ENCODE measurements at regions not wholly inside any gene's neighbourhood (a gene's known extent, or its start where the extent isn't known, plus 50 kb on each side); places are given as distances from the start of the nearest gene placed in this dataset.
"Not testable (repeated sequence)": the region's sequence is repeated elsewhere in the genome, so short reads cannot be mapped to it uniquely, and the experiment has no call there.

DNA sequence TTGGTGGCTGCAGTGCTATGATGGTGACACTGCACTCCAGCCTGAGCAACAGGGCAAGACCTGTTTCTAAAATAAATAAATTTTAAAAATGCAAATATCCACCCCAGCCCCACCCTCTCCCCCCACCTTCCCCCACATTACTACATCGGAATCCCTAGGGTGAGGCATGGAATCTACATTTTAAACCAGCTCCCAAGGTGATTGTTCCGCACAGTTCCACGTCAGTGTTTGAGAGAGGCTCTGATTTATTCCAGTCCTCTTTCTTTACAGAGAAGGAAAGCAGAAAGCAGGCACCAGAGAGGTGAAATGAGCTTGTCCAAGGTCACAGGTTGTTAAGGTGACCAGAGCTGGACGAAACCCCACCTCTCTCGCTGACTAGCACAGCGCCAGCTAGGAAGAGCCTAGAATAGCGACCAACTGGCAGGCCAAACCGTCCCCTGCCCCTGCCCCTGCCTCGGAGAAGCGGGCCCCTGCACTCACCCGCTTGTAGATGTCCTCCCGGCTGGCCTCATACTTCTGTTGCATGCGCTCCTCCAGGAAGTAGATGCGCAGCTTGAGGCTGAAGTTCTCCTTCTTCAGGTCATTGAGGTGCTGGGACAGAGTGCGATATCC lies 136.7 kb upstream of the NBPF9 start:
- H3K27me3 Mint-ChIP-seq; H3K36me3 ChIP-seq (ENCODE audit: control insufficient read depth, insufficient read depth, low read length); H3K27ac Mint-ChIP-seq; H3K36me3 Mint-ChIP-seq; H3K4me1 ChIP-seq (ENCODE audit: control insufficient read depth, insufficient read depth, low read length, poor library complexity, severe bottlenecking); H3K4me3 Mint-ChIP-seq; H3K4me3 ChIP-seq (ENCODE audit: low read depth, low read length); H3K27ac ChIP-seq (ENCODE audit: insufficient read depth, low read length, poor library complexity, severe bottlenecking); DNase-seq; H3K9me3 ChIP-seq (ENCODE audit: control insufficient read depth in 2 of 2, low read length in 2 of 2); H3K4me1 Mint-ChIP-seq; H3K9me3 Mint-ChIP-seq; ATAC-seq (ENCODE audit: low read depth in 2 of 2); H3K27me3 ChIP-seq (ENCODE audit: control insufficient read depth, insufficient read depth, low read length): not testable (repeated sequence)

DNA sequence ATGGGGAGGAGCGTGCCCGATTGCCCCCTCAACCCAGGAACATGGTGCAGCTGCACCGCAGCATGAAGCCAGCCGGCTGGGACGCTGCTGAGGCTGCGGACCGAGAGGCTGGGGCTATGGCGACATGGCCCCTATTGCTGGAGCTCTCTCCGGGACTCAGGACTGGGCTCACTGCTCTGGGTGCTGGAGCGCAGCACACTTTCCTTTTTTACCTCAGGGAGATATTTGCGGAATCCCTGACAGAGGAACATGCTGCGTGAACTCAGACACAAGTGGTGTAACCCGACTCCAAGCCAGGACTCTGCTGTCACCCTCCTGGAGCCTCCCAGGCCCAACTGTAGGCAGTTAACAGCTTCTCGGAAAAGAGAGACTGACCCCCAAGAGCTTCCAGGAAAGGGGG lies 137.2 kb upstream of the NBPF9 start:
- not testable (repeated sequence) for H3K4me3 ChIP-seq (ENCODE audit: low read depth, low read length); H3K9me3 ChIP-seq (ENCODE audit: control insufficient read depth in 2 of 2, low read length in 2 of 2); H3K4me3 Mint-ChIP-seq; H3K27me3 ChIP-seq (ENCODE audit: control insufficient read depth, insufficient read depth, low read length); H3K9me3 Mint-ChIP-seq; H3K36me3 ChIP-seq (ENCODE audit: control insufficient read depth, insufficient read depth, low read length); ATAC-seq (ENCODE audit: low read depth in 2 of 2); H3K4me1 ChIP-seq (ENCODE audit: control insufficient read depth, insufficient read depth, low read length, poor library complexity, severe bottlenecking); H3K27ac ChIP-seq (ENCODE audit: insufficient read depth, low read length, poor library complexity, severe bottlenecking); H3K27me3 Mint-ChIP-seq; DNase-seq; H3K27ac Mint-ChIP-seq; H3K36me3 Mint-ChIP-seq; H3K4me1 Mint-ChIP-seq

DNA sequence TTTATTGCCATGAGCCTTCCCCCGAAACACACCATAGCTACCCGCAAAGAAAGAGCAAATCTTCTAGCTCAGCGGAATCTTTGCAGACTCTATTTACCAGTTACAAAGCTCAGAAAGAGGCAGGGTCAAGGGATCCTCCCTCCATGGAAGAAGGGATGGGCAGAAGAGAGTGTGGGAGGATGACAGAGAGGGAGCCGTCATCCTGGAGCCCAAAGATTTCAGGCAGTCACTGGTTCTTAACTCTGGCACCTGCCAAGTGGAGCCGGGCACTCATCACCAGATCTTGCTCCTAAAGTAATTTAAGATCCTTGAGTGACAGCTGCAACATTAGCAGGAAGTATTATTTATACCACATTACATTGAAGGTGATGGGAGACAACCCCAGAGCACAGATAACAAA lies 137.9 kb upstream of the NBPF9 start:
- not testable (repeated sequence) for H3K27ac Mint-ChIP-seq, H3K9me3 Mint-ChIP-seq

DNA sequence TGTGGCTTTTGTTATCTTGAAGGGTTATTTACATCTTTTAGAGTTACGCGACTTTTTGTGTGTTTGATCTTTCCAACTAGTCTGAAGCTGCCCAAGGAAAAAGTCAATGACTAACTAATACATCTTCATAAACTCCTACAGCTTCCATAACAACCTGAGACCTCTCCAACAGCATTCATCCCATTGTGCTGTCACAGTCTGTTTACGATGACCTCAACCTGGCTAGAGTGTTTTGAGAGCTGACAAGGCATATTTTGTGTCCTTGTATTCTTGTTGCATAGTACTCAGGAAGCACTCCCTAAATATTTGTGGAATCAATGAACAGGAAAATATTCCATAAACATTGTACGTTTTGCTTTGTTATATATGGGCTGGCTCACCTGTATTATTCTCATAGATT lies 140.2 kb upstream of the NBPF9 start:
- ATAC-seq (ENCODE audit: low read depth in 2 of 2); H3K36me3 ChIP-seq (ENCODE audit: control insufficient read depth, insufficient read depth, low read length); H3K27me3 Mint-ChIP-seq; H3K27ac ChIP-seq (ENCODE audit: insufficient read depth, low read length, poor library complexity, severe bottlenecking); H3K4me3 ChIP-seq (ENCODE audit: low read depth, low read length); H3K27me3 ChIP-seq (ENCODE audit: control insufficient read depth, insufficient read depth, low read length); H3K9me3 ChIP-seq (ENCODE audit: control insufficient read depth in 2 of 2, low read length in 2 of 2); H3K36me3 Mint-ChIP-seq; DNase-seq; H3K4me1 ChIP-seq (ENCODE audit: control insufficient read depth, insufficient read depth, low read length, poor library complexity, severe bottlenecking); H3K4me1 Mint-ChIP-seq; H3K4me3 Mint-ChIP-seq; H3K27ac Mint-ChIP-seq; H3K9me3 Mint-ChIP-seq: not testable (repeated sequence)

More for the DNA sequence above, 137.9 kb upstream of the NBPF9 start:
- H3K36me3 Mint-ChIP-seq; H3K4me1 Mint-ChIP-seq; DNase-seq; H3K4me3 ChIP-seq (ENCODE audit: low read depth, low read length); H3K27ac ChIP-seq (ENCODE audit: insufficient read depth, low read length, poor library complexity, severe bottlenecking); H3K4me3 Mint-ChIP-seq; H3K27me3 ChIP-seq (ENCODE audit: control insufficient read depth, insufficient read depth, low read length); H3K9me3 ChIP-seq (ENCODE audit: control insufficient read depth in 2 of 2, low read length in 2 of 2); H3K27me3 Mint-ChIP-seq; H3K36me3 ChIP-seq (ENCODE audit: control insufficient read depth, insufficient read depth, low read length); H3K4me1 ChIP-seq (ENCODE audit: control insufficient read depth, insufficient read depth, low read length, poor library complexity, severe bottlenecking); ATAC-seq (ENCODE audit: low read depth in 2 of 2): not testable (repeated sequence)

DNA sequence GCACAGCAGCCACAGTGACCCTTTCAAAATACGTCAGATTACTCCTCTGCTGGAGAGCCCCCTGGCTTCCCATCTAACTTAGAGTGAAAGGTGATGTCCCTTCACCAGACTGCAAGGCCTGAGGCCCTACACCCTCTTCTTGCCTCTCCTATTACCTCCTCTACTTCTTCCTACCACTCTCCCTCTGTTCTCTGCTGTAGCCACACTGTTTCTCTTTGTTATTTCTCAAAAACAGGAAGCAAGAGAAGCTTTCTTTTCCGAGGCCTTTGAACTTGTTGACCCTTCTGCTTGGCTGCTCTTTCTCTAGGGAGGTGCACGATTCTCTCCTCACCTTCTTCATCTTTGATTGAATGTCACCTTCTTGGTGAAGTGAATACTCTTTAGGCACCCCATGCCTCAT lies 141.3 kb upstream of the NBPF9 start:
- not testable (repeated sequence) for ATAC-seq (ENCODE audit: low read depth in 2 of 2)

DNA sequence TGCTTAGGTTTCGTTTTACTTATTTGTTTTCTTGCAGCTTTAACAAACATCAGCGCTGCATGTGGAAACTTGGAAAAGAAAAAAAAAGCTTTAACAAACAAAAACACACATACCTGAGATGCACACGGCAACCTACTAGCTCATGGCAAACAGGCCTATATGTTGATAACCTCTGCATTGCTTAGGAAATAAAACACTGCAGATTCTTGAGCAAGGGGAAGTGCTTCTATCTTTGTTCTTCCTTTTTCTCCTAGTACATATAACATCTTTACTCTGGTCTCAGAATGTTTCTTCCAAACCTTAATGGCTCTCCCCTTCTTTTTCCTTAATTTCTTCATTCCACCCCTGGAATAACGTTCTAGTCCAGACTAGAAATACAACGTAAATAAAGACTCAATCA lies 142.9 kb upstream of the NBPF9 start:
- not testable (repeated sequence) for H3K27me3 Mint-ChIP-seq; H3K27ac Mint-ChIP-seq; H3K4me1 ChIP-seq (ENCODE audit: control insufficient read depth, insufficient read depth, low read length, poor library complexity, severe bottlenecking); H3K36me3 ChIP-seq (ENCODE audit: control insufficient read depth, insufficient read depth, low read length); H3K27ac ChIP-seq (ENCODE audit: insufficient read depth, low read length, poor library complexity, severe bottlenecking); H3K9me3 ChIP-seq (ENCODE audit: control insufficient read depth in 2 of 2, low read length in 2 of 2); H3K4me3 ChIP-seq (ENCODE audit: low read depth, low read length); H3K36me3 Mint-ChIP-seq; H3K9me3 Mint-ChIP-seq; ATAC-seq (ENCODE audit: low read depth in 2 of 2); H3K27me3 ChIP-seq (ENCODE audit: control insufficient read depth, insufficient read depth, low read length); DNase-seq; H3K4me3 Mint-ChIP-seq; H3K4me1 Mint-ChIP-seq

More for the DNA sequence above, 141.3 kb upstream of the NBPF9 start:
- not testable (repeated sequence) for H3K4me3 Mint-ChIP-seq; H3K36me3 ChIP-seq (ENCODE audit: control insufficient read depth, insufficient read depth, low read length); H3K27me3 Mint-ChIP-seq; H3K4me1 Mint-ChIP-seq; H3K27ac ChIP-seq (ENCODE audit: insufficient read depth, low read length, poor library complexity, severe bottlenecking); H3K9me3 ChIP-seq (ENCODE audit: control insufficient read depth in 2 of 2, low read length in 2 of 2); H3K4me3 ChIP-seq (ENCODE audit: low read depth, low read length); H3K27me3 ChIP-seq (ENCODE audit: control insufficient read depth, insufficient read depth, low read length); DNase-seq; H3K36me3 Mint-ChIP-seq; H3K27ac Mint-ChIP-seq; H3K9me3 Mint-ChIP-seq; H3K4me1 ChIP-seq (ENCODE audit: control insufficient read depth, insufficient read depth, low read length, poor library complexity, severe bottlenecking)

DNA sequence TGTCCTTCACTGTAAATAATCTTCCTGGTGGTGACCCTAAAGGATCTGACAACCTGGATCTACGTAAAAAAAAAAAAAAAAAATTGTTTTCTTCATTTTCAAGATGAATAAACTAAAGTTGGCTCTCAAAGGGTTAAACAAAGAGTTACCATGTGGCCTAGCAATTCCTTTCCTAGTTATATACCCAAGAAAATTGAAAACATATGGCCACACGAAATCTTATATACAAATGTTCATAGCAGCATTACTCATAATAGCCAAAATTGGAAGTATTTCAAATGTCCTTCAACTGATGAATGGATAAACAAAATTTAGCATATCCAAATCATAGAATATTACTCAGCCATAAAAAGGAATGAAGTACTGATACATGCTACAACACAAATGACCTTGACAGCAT lies 145.3 kb upstream of the NBPF9 start:
- not testable (repeated sequence) for H3K27ac Mint-ChIP-seq; H3K9me3 Mint-ChIP-seq; ATAC-seq (ENCODE audit: low read depth in 2 of 2); H3K27me3 Mint-ChIP-seq; H3K36me3 ChIP-seq (ENCODE audit: control insufficient read depth, insufficient read depth, low read length); DNase-seq; H3K4me1 Mint-ChIP-seq; H3K4me1 ChIP-seq (ENCODE audit: control insufficient read depth, insufficient read depth, low read length, poor library complexity, severe bottlenecking); H3K4me3 ChIP-seq (ENCODE audit: low read depth, low read length); H3K36me3 Mint-ChIP-seq; H3K4me3 Mint-ChIP-seq; H3K27me3 ChIP-seq (ENCODE audit: control insufficient read depth, insufficient read depth, low read length); H3K9me3 ChIP-seq (ENCODE audit: control insufficient read depth in 2 of 2, low read length in 2 of 2); H3K27ac ChIP-seq (ENCODE audit: insufficient read depth, low read length, poor library complexity, severe bottlenecking)

DNA sequence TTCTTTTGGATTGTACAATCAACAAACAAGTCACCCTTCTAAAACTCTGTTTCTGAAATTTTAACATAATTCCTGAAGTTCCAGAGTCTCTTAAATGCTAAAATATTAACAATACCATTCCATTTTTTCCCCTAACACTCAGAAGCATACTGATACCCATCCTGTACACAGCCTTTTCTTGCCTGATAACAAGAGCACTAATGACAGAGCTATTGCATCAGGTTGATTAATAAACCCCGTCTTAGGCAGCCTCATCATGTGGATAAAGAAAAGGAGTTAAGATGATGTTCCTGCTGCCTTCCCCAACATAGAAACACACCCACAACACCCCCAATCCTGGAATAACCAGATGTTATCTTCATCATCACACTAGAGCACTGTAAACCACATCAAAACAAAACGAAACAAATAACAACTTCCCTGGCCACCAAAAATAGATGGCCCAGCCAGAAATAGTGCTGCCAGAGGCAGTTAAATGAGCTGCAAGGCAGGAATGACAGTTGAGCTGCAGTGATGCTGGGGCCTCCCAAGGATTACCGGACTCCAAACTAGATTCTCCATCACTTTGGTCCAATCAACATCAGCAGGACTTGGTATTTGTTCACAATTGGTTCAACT lies 146.6 kb upstream of the NBPF9 start:
- not testable (repeated sequence) for H3K4me1 ChIP-seq (ENCODE audit: control insufficient read depth, insufficient read depth, low read length, poor library complexity, severe bottlenecking); ATAC-seq (ENCODE audit: low read depth in 2 of 2); H3K9me3 ChIP-seq (ENCODE audit: control insufficient read depth in 2 of 2, low read length in 2 of 2); DNase-seq; H3K27me3 Mint-ChIP-seq; H3K4me3 Mint-ChIP-seq; H3K9me3 Mint-ChIP-seq; H3K4me1 Mint-ChIP-seq; H3K36me3 ChIP-seq (ENCODE audit: control insufficient read depth, insufficient read depth, low read length); H3K4me3 ChIP-seq (ENCODE audit: low read depth, low read length); H3K27ac ChIP-seq (ENCODE audit: insufficient read depth, low read length, poor library complexity, severe bottlenecking); H3K36me3 Mint-ChIP-seq; H3K27me3 ChIP-seq (ENCODE audit: control insufficient read depth, insufficient read depth, low read length); H3K27ac Mint-ChIP-seq
